ENCODE measurements at regions not wholly inside any gene's neighbourhood (a gene's known extent, or its start where the extent isn't known, plus 50 kb on each side); places are given as distances from the start of the nearest gene placed in this dataset.
A peak's percentile ranks its signal among the peaks of the same experiment; 100 is the strongest.

GRCh38 chr6:40906759-40907158, 132.3 kb downstream of the UNC5CL start:
- Histone ChIP-seq H3K27me3 (ENCODE audit: low read depth) (no peaks in the 10 kb centered on the region), H3K4me1 (peaks cover 43% of the 10 kb centered on the region), H3K9me3 (replicated peaks) (no peaks in the 10 kb centered on the region), H3K27ac (replicated peaks) (peak overlapping the region; percentile 95), H3K4me3 (no peak overlapping the region), H3K36me3 (no peaks in the 10 kb centered on the region)
- intact Hi-C loops (cut with micrococcal nuclease) = no loop called here
- DNase-seq = no peak
- no peak for TF ChIP-seq CTCF (IDR thresholded peaks at IDR 0.05; ENCODE audit: borderline replicate concordance)

- intact Hi-C loops (cut with micrococcal nuclease) = no loop called here
- Histone ChIP-seq H3K4me1 (peaks cover 59% of the 10 kb centered on the region), H3K4me3 (no peak overlapping the region), H3K36me3 (no peaks in the 10 kb centered on the region), H3K9me3 (replicated peaks) (no peaks in the 10 kb centered on the region), H3K27ac (replicated peaks) (peak overlapping the region; percentile 95), H3K27me3 (ENCODE audit: low read depth) (no peaks in the 10 kb centered on the region)
- no peak for TF ChIP-seq CTCF (IDR thresholded peaks at IDR 0.05; ENCODE audit: borderline replicate concordance)
- DNase-seq = no peak
Measured at GRCh38 chr6:40904583-40905194, 134.3 kb downstream of the UNC5CL start.

- Histone ChIP-seq H3K9me3 (replicated peaks) (no peaks in the 10 kb centered on the region), H3K27me3 (ENCODE audit: low read depth) (no peaks in the 10 kb centered on the region), H3K4me3 (no peak overlapping the region), H3K36me3 (no peaks in the 10 kb centered on the region), H3K4me1 (peaks cover 69% of the 10 kb centered on the region), H3K27ac (replicated peaks) (peak overlapping the region; percentile 95)
- DNase-seq = no peak
- intact Hi-C loops (cut with micrococcal nuclease) = no loop called here
- no peak for TF ChIP-seq CTCF (IDR thresholded peaks at IDR 0.05; ENCODE audit: borderline replicate concordance)
Measured at GRCh38 chr6:40903456-40903855, 135.6 kb downstream of the UNC5CL start.

- Histone ChIP-seq H3K36me3 (no peaks in the 10 kb centered on the region), H3K27me3 (ENCODE audit: low read depth) (no peaks in the 10 kb centered on the region), H3K4me3 (peak overlapping the region; percentile 31), H3K9me3 (replicated peaks) (no peaks in the 10 kb centered on the region), H3K4me1 (peaks cover 64% of the 10 kb centered on the region), H3K27ac (replicated peaks) (peak overlapping the region; percentile 95)
- intact Hi-C loops (cut with micrococcal nuclease) = no loop called here
- no peak for TF ChIP-seq CTCF (IDR thresholded peaks at IDR 0.05; ENCODE audit: borderline replicate concordance)
- no peak for DNase-seq
Measured at GRCh38 chr6:40901322-40902055, 137.5 kb downstream of the UNC5CL start.

GRCh38 chr6:40900791-40901190, 138.2 kb downstream of the UNC5CL start:
- DNase-seq = peak; percentile 27
- H3K36me3 ChIP-seq = no peaks in the 10 kb centered on the region
- peaks cover 65% of the 10 kb centered on the region for H3K4me1 ChIP-seq
- H3K27ac ChIP-seq (replicated peaks) = peak overlapping the region; percentile 95
- intact Hi-C loops (cut with micrococcal nuclease) = no loop called here
- no peak for TF ChIP-seq CTCF (IDR thresholded peaks at IDR 0.05; ENCODE audit: borderline replicate concordance)
- H3K9me3 ChIP-seq (replicated peaks) = no peaks in the 10 kb centered on the region
- H3K27me3 ChIP-seq (ENCODE audit: low read depth) = no peaks in the 10 kb centered on the region
- H3K4me3 ChIP-seq = peak overlapping the region; percentile 31

Data from left ventricle myocardium inferior (tissue), 1 donor.